HEK293 (cell line): ENCODE measurements at regions not wholly inside any gene's neighbourhood (a gene's known extent, or its start where the extent isn't known, plus 50 kb on each side); places are given as distances from the start of the nearest gene placed in this dataset.

ENCODE experiments used
- CTCF ChIA-PET: fragments of 350-600 bp; formaldehyde crosslinking; extraction: SDS; loops from one replicate; lab custom pipeline; 2021; ENCODE audit warnings: antibody characterized with exemption; lab: Yijun Ruan, JAX
- POLR2A ChIA-PET: fragments of 300-600 bp; formaldehyde crosslinking; extraction: SDS; loops from one replicate; lab custom pipeline; 2020; ENCODE audit warnings: antibody characterized with exemption, inconsistent platforms; lab: Yijun Ruan, JAX
- H3K27ac ChIP-seq: fragments of 200-500 bp; sonication (Bioruptor generic); 2 replicates; pipeline ENCODE4 v1.5.1; 2014; ENCODE audit warnings: low read depth, low read length, control low read depth, inconsistent platforms; ENCODE audit errors: extremely low read depth
- H3K36me3 ChIP-seq, 2 experiments: fragments of 200-500 bp in 1 of 2; sonication (Bioruptor generic) in 1 of 2; 1 replicate in 1 of 2; 2 replicates in 1 of 2; pipeline ENCODE4 v1.5.1; 2014 to 2017; ENCODE audit warnings: inconsistent platforms in 2 of 2, low read length in 2 of 2; ENCODE audit not compliant: control insufficient read depth in 2 of 2, insufficient read depth in 1 of 2
- H3K4me1 ChIP-seq: fragments of 200-500 bp; sonication (Bioruptor generic); 2 replicates; pipeline ENCODE4 v1.5.1; 2014; ENCODE audit warnings: mild to moderate bottlenecking, low read length, inconsistent platforms; ENCODE audit not compliant: control insufficient read depth, insufficient read depth
- H3K4me3 ChIP-seq: 2 replicates; pipeline ENCODE4 v1.5.1; 2011; ENCODE audit warnings: low read depth, mild to moderate bottlenecking, control low read depth, low read length, moderate library complexity
- H3K9me3 ChIP-seq: fragments of 200-500 bp; sonication (Bioruptor generic); 2 replicates; pipeline ENCODE4 v1.5.1; 2014; ENCODE audit warnings: low read depth, low read length, inconsistent platforms; ENCODE audit not compliant: control insufficient read depth, insufficient read depth
- GLI4 ChIP-seq: fragments of 450-650 bp; formaldehyde crosslinking; IDR thresholded peaks from 2 replicates; pipeline ENCODE4 v1.5.1; 2016; ENCODE audit warnings: missing biosample characterization, missing genetic modification characterization
- KLF10 ChIP-seq: fragments of 450-650 bp; IDR thresholded peaks from 2 replicates; pipeline ENCODE4 v1.5.1; 2018; ENCODE audit warnings: missing biosample characterization, mild to moderate bottlenecking, missing genetic modification characterization
- KLF16 ChIP-seq: fragments of 450-650 bp; formaldehyde crosslinking; IDR thresholded peaks from 2 replicates; pipeline ENCODE4 v1.5.1; 2017; ENCODE audit warnings: missing biosample characterization, missing genetic modification characterization
- SP7 ChIP-seq: fragments of 450-650 bp; formaldehyde crosslinking; IDR thresholded peaks from 2 replicates; pipeline ENCODE4 v1.5.1; 2016; ENCODE audit warnings: missing biosample characterization, missing genetic modification characterization
- TRIM28 ChIP-seq: IDR thresholded peaks from 2 replicates; pipeline ENCODE4 v1.6.1; 2011; ENCODE audit warnings: low read length, control low read depth, borderline replicate concordance
- YY1 ChIP-seq: fragments of 450-650 bp; formaldehyde crosslinking; IDR thresholded peaks from 2 replicates; pipeline ENCODE4 v1.5.1; 2018; ENCODE audit warnings: missing biosample characterization, missing genetic modification characterization
- YY2 ChIP-seq: fragments of 450-650 bp; formaldehyde crosslinking; IDR thresholded peaks from 2 replicates; pipeline ENCODE4 v1.5.1; 2016; ENCODE audit warnings: missing biosample characterization, missing genetic modification characterization
- ZBTB7A ChIP-seq: fragments of 450-650 bp; formaldehyde crosslinking; IDR thresholded peaks from 2 replicates; pipeline ENCODE4 v1.5.1; 2016; ENCODE audit warnings: low read depth, missing biosample characterization, missing genetic modification characterization
- ZFP41 ChIP-seq: fragments of 450-650 bp; formaldehyde crosslinking; IDR thresholded peaks from 2 replicates; pipeline ENCODE4 v1.5.1; 2016; ENCODE audit warnings: missing biosample characterization, missing genetic modification characterization, borderline replicate concordance
- ZNF112 ChIP-seq: fragments of 450-650 bp; formaldehyde crosslinking; IDR thresholded peaks from 2 replicates; pipeline ENCODE4 v1.5.0; 2017; ENCODE audit warnings: missing biosample characterization, missing genetic modification characterization
- ZNF169 ChIP-seq: fragments of 450-650 bp; formaldehyde crosslinking; IDR thresholded peaks from 2 replicates; pipeline ENCODE4 v1.5.1; 2016; ENCODE audit warnings: missing biosample characterization, missing genetic modification characterization
- ZNF174 ChIP-seq: fragments of 450-650 bp; formaldehyde crosslinking; IDR thresholded peaks from 2 replicates; pipeline ENCODE4 v1.5.0; 2017; ENCODE audit warnings: missing biosample characterization, mild to moderate bottlenecking, missing genetic modification characterization
- ZNF2 ChIP-seq: fragments of 450-650 bp; formaldehyde crosslinking; IDR thresholded peaks from 2 replicates; pipeline ENCODE4 v1.5.1; 2016; ENCODE audit warnings: missing biosample characterization, missing genetic modification characterization
- ZNF24 ChIP-seq: fragments of 450-650 bp; formaldehyde crosslinking; IDR thresholded peaks from 2 replicates; pipeline ENCODE4 v1.5.1; 2016; ENCODE audit warnings: missing biosample characterization, missing genetic modification characterization
- ZNF274 ChIP-seq, 2 experiments: fragments of 200-500 bp in 1 of 2; fragments of 450-650 bp in 1 of 2; sonication (Bioruptor generic) in 1 of 2; formaldehyde crosslinking in 1 of 2; IDR thresholded peaks; 2 replicates each; pipeline versions ENCODE4 v1.5.1 to v1.6.1; 2014 to 2016; ENCODE audit warnings: borderline replicate concordance in 1 of 2, inconsistent platforms in 1 of 2, low read length in 1 of 2, missing biosample characterization in 1 of 2, missing genetic modification characterization in 1 of 2
- ZNF341 ChIP-seq: fragments of 450-650 bp; formaldehyde crosslinking; IDR thresholded peaks from 2 replicates; pipeline ENCODE4; 2016; ENCODE audit warnings: low read depth, missing biosample characterization, missing genetic modification characterization
- ZNF404 ChIP-seq: fragments of 450-650 bp; formaldehyde crosslinking; IDR thresholded peaks from 2 replicates; pipeline ENCODE4 v1.5.1; 2017; ENCODE audit warnings: missing biosample characterization, missing genetic modification characterization
- ZNF426 ChIP-seq: fragments of 450-650 bp; formaldehyde crosslinking; IDR thresholded peaks from 2 replicates; pipeline ENCODE4 v1.5.1; 2017; ENCODE audit warnings: missing biosample characterization, missing genetic modification characterization, mild to moderate bottlenecking, inconsistent platforms, moderate library complexity
- ZNF48 ChIP-seq: fragments of 450-650 bp; formaldehyde crosslinking; IDR thresholded peaks from 2 replicates; pipeline ENCODE4 v1.5.1; 2016; ENCODE audit warnings: missing biosample characterization, missing genetic modification characterization
- ZNF560 ChIP-seq: fragments of 450-650 bp; formaldehyde crosslinking; IDR thresholded peaks from 2 replicates; pipeline ENCODE4 v1.5.1; 2017; ENCODE audit warnings: missing biosample characterization, missing genetic modification characterization, borderline replicate concordance
- ZNF621 ChIP-seq: fragments of 450-650 bp; formaldehyde crosslinking; IDR thresholded peaks from 2 replicates; pipeline ENCODE4 v1.5.1; 2017; ENCODE audit warnings: missing biosample characterization, missing genetic modification characterization
- ZNF629 ChIP-seq: fragments of 450-650 bp; formaldehyde crosslinking; IDR thresholded peaks from 2 replicates; pipeline ENCODE4 v1.5.1; 2017; ENCODE audit warnings: missing biosample characterization, missing genetic modification characterization
- ZNF670 ChIP-seq: fragments of 450-650 bp; formaldehyde crosslinking; IDR thresholded peaks from 2 replicates; pipeline ENCODE4 v1.5.1; 2016; ENCODE audit warnings: missing biosample characterization, missing genetic modification characterization, low read depth
- ZNF76 ChIP-seq: fragments of 450-650 bp; formaldehyde crosslinking; IDR thresholded peaks from 2 replicates; pipeline ENCODE4; 2016; ENCODE audit warnings: low read depth, missing biosample characterization, missing genetic modification characterization, borderline replicate concordance
- ZNF792 ChIP-seq: fragments of 450-650 bp; formaldehyde crosslinking; IDR thresholded peaks from 2 replicates; pipeline ENCODE4 v1.5.1; 2016; ENCODE audit warnings: missing biosample characterization, missing genetic modification characterization
- ZSCAN30 ChIP-seq: fragments of 450-650 bp; IDR thresholded peaks from 2 replicates; pipeline ENCODE4 v1.5.1; 2018; ENCODE audit warnings: missing biosample characterization, mild to moderate bottlenecking, missing genetic modification characterization, moderate library complexity
- TF ChIP-seq, protein P1 (sequence below): fragments of 450-650 bp; formaldehyde crosslinking; IDR thresholded peaks from 2 replicates; pipeline ENCODE4; 2016; ENCODE audit warnings: missing biosample characterization, missing genetic modification characterization
- TF ChIP-seq, protein P2 (sequence below): fragments of 450-650 bp; formaldehyde crosslinking; IDR thresholded peaks from 2 replicates; pipeline ENCODE4 v1.5.1; 2017; ENCODE audit warnings: missing biosample characterization, mild to moderate bottlenecking, missing genetic modification characterization, moderate library complexity
- TF ChIP-seq, protein P3 (sequence below): fragments of 450-650 bp; formaldehyde crosslinking; IDR thresholded peaks from 2 replicates; pipeline ENCODE4 v1.5.1; 2016; ENCODE audit warnings: missing biosample characterization, missing genetic modification characterization

DNA sequence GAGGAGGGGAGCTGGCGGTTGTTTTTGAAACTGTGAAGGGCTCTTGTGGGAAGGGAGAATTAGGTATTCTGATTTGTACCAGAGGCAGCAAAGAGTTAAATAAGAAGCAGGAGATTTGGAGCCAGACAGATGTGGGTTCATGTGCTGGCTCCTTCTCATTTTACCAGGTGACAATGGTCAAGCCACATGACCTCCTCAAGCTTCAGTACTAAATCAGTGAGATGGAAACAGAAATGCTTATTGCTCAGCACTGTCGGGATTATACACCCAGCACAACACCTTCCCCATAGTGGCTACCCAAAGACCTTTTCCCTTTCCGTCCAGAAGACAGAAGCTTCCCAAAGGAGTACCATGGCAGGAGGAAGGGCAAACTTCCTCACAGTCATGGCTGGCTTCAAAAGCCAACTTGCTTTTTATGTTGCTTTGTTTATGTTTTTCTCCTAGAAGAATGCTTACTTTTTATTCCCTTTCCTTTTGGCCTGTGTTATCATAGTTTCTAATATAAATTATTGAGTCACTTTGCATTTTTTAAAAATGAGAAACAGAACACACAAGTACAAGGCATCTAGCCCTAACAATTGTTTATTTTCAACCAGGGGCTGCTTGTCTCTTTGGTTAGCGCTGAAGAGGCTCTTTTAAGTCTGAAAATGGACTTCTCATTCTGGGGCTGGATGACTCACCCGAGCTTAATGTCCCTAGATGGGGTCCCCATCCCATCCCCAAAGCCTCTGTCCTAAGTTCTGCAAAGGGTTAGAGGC, 181.5 kb upstream of the ZBED5 start:
- TF ChIP-seq ZNF792 (tag by site-specific recombination) (no peak), KLF16 (tag by site-specific recombination) (no peak), ZFP41 (tag by site-specific recombination) (no peak), GLI4 (tag by site-specific recombination) (no peak), ZNF2 (tag by site-specific recombination) (no peak), ZNF76 (tag by site-specific recombination) (no peak), ZNF621 (no peak), ZNF341 (tag by site-specific recombination) (no peak), ZNF670 (tag by site-specific recombination) (no peak), ZNF169 (tag by site-specific recombination) (no peak), ZBTB7A (tag by site-specific recombination) (no peak), ZNF24 (tag by site-specific recombination) (no peak), KLF10 (tag by site-specific recombination) (no peak), TRIM28 (no peak), ZNF560 (tag by site-specific recombination) (no peak), ZNF112 (tag by site-specific recombination) (no peak), ZNF404 (tag by site-specific recombination) (no peak), ZNF48 (no peak)
- TF ChIP-seq, protein P1, sequence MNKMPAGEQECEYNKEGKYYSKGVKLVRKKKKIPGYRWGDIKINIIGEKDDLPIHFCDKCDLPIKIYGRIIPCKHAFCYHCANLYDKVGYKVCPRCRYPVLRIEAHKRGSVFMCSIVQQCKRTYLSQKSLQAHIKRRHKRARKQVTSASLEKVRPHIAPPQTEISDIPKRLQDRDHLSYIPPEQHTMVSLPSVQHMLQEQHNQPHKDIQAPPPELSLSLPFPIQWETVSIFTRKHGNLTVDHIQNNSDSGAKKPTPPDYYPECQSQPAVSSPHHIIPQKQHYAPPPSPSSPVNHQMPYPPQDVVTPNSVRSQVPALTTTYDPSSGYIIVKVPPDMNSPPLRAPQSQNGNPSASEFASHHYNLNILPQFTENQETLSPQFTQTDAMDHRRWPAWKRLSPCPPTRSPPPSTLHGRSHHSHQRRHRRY (tag by site-specific recombination), result no peak
- TF ChIP-seq, protein P2, sequence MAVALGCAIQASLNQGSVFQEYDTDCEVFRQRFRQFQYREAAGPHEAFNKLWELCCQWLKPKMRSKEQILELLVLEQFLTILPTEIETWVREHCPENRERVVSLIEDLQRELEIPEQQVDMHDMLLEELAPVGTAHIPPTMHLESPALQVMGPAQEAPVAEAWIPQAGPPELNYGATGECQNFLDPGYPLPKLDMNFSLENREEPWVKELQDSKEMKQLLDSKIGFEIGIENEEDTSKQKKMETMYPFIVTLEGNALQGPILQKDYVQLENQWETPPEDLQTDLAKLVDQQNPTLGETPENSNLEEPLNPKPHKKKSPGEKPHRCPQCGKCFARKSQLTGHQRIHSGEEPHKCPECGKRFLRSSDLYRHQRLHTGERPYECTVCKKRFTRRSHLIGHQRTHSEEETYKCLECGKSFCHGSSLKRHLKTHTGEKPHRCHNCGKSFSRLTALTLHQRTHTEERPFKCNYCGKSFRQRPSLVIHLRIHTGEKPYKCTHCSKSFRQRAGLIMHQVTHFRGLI (tag by site-specific recombination), result no peak
- CTCF ChIA-PET, result interaction anchor here (0.7 to 6.0 kb wide), 6 partner anchors 11 to 1007 kb away, joined by 3 to 55 read pairs (median 3); no protein-coding TSS in a partner anchor
- Histone ChIP-seq H3K27ac (no peak overlapping the region), H3K4me3 (no peak overlapping the region), H3K36me3 (no peaks in the 10 kb centered on the region), H3K4me1 (no peaks in the 10 kb centered on the region), H3K9me3 (no peaks in the 10 kb centered on the region)
- POLR2A ChIA-PET, result interaction anchor here (1.8 kb wide), 1 partner anchor 231 kb away, joined by 5 read pairs; the partner anchor contains the start of gene EIF4G2

DNA sequence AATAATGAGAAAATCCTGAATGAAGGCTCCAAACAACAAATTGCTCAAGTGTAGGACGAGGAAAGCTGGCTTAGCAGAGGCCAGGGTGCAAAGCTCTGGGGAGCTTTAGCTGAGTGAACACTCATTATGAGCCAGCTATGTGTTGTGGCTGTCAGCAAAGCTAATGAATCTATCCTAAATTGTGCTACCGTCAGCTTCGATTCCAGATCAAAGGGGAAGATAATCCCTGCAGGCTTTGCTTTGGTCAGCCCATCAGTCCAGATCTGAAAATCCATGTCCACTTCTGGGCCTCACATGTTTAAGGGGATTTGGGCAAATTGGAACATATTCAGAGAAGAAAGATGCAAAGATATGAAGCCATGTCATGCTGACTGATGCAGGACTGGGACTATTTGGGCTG, 180.9 kb upstream of the ZBED5 start:
- no peaks in the 10 kb centered on the region for H3K9me3 ChIP-seq
- H3K4me3 ChIP-seq, result no peak overlapping the region
- no peaks in the 10 kb centered on the region for H3K36me3 ChIP-seq
- no peak overlapping the region for H3K27ac ChIP-seq
- CTCF ChIA-PET, result interaction anchor here (0.6 to 6.0 kb wide), 10 partner anchors 11 to 1008 kb away, joined by 3 to 55 read pairs (median 3); no protein-coding TSS in a partner anchor
- no peaks in the 10 kb centered on the region for H3K4me1 ChIP-seq
- POLR2A ChIA-PET, result interaction anchor here (1.8 kb wide), 1 partner anchor 230 kb away, joined by 5 read pairs; the partner anchor contains the start of gene EIF4G2
- no peak for TF ChIP-seq ZNF629 (tag by site-specific recombination)
- TF ChIP-seq ZNF174 (tag by site-specific recombination), result no peak
- no peak for TF ChIP-seq YY1 (tag by site-specific recombination)
- no peak for TF ChIP-seq ZNF274 (IDR thresholded peaks at IDR 0.05; ENCODE audit: low read length)
- TF ChIP-seq ZNF274 (tag by site-specific recombination; IDR thresholded peaks at IDR 0.05; ENCODE audit: borderline replicate concordance), result no peak
- TF ChIP-seq YY2 (tag by site-specific recombination), result no peak
- no peak for TF ChIP-seq SP7
- TF ChIP-seq ZNF426 (tag by site-specific recombination), result no peak
- TF ChIP-seq, protein P3, sequence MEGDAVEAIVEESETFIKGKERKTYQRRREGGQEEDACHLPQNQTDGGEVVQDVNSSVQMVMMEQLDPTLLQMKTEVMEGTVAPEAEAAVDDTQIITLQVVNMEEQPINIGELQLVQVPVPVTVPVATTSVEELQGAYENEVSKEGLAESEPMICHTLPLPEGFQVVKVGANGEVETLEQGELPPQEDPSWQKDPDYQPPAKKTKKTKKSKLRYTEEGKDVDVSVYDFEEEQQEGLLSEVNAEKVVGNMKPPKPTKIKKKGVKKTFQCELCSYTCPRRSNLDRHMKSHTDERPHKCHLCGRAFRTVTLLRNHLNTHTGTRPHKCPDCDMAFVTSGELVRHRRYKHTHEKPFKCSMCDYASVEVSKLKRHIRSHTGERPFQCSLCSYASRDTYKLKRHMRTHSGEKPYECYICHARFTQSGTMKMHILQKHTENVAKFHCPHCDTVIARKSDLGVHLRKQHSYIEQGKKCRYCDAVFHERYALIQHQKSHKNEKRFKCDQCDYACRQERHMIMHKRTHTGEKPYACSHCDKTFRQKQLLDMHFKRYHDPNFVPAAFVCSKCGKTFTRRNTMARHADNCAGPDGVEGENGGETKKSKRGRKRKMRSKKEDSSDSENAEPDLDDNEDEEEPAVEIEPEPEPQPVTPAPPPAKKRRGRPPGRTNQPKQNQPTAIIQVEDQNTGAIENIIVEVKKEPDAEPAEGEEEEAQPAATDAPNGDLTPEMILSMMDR, result no peak
- TF ChIP-seq ZSCAN30 (tag by site-specific recombination), result no peak
